ENCODE measurements at regions not wholly inside any gene's neighbourhood (a gene's known extent, or its start where the extent isn't known, plus 50 kb on each side); places are given as distances from the start of the nearest gene placed in this dataset.

- peak overlapping the region in 2 of 4 donors; percentile 10 to 65 for H3K27ac ChIP-seq
- intact Hi-C loops (cut with DNase I): no loop called here
- no peaks in the 10 kb centered on the region for H3K9me3 ChIP-seq
- H3K4me3 ChIP-seq: no peak overlapping the region
- TF ChIP-seq, protein P1, sequence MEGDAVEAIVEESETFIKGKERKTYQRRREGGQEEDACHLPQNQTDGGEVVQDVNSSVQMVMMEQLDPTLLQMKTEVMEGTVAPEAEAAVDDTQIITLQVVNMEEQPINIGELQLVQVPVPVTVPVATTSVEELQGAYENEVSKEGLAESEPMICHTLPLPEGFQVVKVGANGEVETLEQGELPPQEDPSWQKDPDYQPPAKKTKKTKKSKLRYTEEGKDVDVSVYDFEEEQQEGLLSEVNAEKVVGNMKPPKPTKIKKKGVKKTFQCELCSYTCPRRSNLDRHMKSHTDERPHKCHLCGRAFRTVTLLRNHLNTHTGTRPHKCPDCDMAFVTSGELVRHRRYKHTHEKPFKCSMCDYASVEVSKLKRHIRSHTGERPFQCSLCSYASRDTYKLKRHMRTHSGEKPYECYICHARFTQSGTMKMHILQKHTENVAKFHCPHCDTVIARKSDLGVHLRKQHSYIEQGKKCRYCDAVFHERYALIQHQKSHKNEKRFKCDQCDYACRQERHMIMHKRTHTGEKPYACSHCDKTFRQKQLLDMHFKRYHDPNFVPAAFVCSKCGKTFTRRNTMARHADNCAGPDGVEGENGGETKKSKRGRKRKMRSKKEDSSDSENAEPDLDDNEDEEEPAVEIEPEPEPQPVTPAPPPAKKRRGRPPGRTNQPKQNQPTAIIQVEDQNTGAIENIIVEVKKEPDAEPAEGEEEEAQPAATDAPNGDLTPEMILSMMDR (IDR thresholded peaks at IDR 0.05): no peak
- no peak for TF ChIP-seq EP300 (IDR thresholded peaks at IDR 0.05)
- TF ChIP-seq POLR2A (IDR thresholded peaks at IDR 0.05): no peak
- no peak for TF ChIP-seq POLR2AphosphoS5 (IDR thresholded peaks at IDR 0.05)
- no peaks in the 10 kb centered on the region for H3K36me3 ChIP-seq
- no peaks in the 10 kb centered on the region for H3K27me3 ChIP-seq
- no peak for DNase-seq
- 90 to 91% methylated on average over 1 of the region's 1 CpG for WGBS, 2 donors
- H3K4me1 ChIP-seq: peaks cover 0 to 40% (median 28%) of the 10 kb centered on the region in 4 donors
Measured at GRCh38 chr3:30474371-30474770, 132.0 kb upstream of the TGFBR2 start.

DNA sequence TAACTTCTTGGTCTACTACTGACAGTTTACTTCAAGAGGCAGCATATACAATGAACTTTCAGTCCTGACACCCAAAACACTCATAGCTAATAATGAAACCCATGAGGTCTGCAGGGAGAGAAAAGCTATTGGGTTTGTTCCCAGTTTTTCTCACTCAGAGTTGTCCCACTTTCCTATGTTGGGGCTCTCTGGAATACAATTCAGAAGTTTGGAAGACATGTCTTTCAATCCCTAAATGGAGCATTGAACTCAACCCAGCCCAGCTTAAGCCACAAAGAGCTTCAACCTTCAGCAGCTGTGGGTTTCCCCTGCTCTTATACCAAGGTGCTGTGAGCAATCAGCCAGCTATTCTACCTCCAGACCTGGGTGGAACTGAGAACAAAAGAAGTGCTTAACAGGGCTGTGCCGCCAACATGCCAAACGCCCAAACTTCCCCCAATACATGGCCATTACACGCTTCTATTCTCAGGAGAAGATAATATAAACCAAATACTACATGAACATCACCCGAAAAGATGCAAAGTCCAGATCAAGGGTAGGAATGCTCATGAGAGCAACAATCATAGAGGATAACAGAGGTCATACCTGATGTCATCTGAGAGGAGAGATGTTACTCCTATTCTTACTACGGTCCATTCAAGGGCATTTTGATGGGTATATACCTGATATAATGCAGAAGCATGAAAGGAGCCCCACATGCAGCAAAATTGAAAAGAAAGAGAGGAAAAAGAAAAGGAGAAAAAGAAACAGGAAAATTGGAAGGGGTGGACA lies 131.2 kb upstream of the TGFBR2 start:
- Histone ChIP-seq H3K4me3 (no peak overlapping the region), H3K36me3 (no peaks in the 10 kb centered on the region), H3K27me3 (no peaks in the 10 kb centered on the region), H3K9me3 (no peaks in the 10 kb centered on the region), H3K27ac (peak overlapping the region in 1 of 4 donors; percentile 65), H3K4me1 (peaks cover 0 to 49% (median 37%) of the 10 kb centered on the region in 4 donors)
- intact Hi-C loops (cut with DNase I): no loop called here
- no peak for DNase-seq
- 77 to 95% methylated on average over 5 of the region's 5 CpGs for WGBS, 2 donors
- TF ChIP-seq, protein P1 (IDR thresholded peaks at IDR 0.05): no peak
- no peak for TF ChIP-seq POLR2A (IDR thresholded peaks at IDR 0.05)

DNA sequence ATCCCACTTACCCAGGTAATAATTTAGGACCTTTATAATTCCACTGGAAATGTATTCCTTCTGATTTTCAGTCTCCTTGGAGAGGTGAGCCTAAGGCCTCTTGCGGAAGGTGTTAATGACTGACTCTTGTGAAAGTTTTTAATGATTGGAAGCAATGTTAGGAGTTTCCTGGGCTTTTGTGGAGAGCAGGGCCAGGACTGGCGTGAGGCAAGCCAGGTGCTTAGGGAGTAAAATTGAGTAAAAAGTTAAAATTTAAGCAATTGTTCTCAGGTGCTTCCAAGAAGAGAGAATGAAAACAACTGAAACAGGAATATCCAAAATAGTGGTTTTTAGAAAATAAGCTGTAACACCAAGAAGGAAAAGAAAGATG lies 130.6 kb upstream of the TGFBR2 start:
- 95% methylated on average over 2 of the region's 2 CpGs for WGBS, 2 donors
- no peak for DNase-seq
- no peak overlapping the region for H3K4me3 ChIP-seq
- peaks cover 0 to 47% (median 38%) of the 10 kb centered on the region in 4 donors for H3K4me1 ChIP-seq
- no peaks in the 10 kb centered on the region for H3K9me3 ChIP-seq
- H3K36me3 ChIP-seq: no peaks in the 10 kb centered on the region
- no peaks in the 10 kb centered on the region for H3K27me3 ChIP-seq
- TF ChIP-seq, protein P1 (IDR thresholded peaks at IDR 0.05): no peak
- TF ChIP-seq EP300 (IDR thresholded peaks at IDR 0.05): no peak
- no peak for TF ChIP-seq POLR2A (IDR thresholded peaks at IDR 0.05)
- no peak for TF ChIP-seq POLR2AphosphoS5 (IDR thresholded peaks at IDR 0.05)
- H3K27ac ChIP-seq: no peak overlapping the region
- intact Hi-C loops (cut with DNase I): no loop called here

DNA sequence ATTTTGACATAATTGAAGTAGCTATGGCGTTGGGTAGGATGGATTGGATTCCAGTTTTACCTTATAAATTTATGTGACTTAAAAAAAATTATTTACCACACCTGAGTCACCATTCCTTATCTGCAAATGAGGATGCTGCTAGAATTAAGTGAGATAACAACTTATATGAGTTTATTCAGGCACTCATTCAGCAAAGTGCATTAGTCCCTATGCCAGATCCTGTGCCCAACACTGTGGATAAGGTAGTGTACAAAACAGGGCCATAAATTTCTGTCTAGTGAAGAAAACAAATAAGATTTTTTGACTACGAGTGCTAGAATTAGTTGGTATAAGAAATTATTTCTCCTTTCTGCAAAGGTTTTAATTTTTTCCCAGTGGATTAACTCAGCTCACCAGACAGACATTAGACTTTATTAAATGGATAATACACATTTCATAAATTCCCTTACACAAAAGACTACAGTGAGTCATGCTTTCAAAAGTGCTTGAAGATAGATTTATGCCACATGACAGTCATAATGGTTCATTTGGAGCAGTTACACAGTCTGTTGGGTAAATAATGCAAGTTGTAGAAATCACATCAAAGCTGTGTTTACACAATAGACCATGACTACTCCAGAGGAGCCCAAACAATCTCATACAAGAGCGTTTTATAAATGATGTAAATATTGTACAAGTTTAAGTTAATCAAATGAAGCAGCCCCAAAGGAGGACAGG lies 129.9 kb upstream of the TGFBR2 start:
- Histone ChIP-seq H3K4me1 (peaks cover 0 to 40% (median 31%) of the 10 kb centered on the region in 4 donors), H3K27ac (no peak overlapping the region), H3K9me3 (no peaks in the 10 kb centered on the region), H3K27me3 (no peaks in the 10 kb centered on the region), H3K36me3 (no peaks in the 10 kb centered on the region), H3K4me3 (no peak overlapping the region)
- intact Hi-C loops (cut with DNase I): no loop called here
- no peak for DNase-seq
- WGBS, 2 donors: 29 to 62% methylated on average over 3 of the region's 3 CpGs
- TF ChIP-seq POLR2AphosphoS5 (IDR thresholded peaks at IDR 0.05) (no peak), EP300 (IDR thresholded peaks at IDR 0.05) (no peak), POLR2A (IDR thresholded peaks at IDR 0.05) (no peak)
- TF ChIP-seq, protein P1 (IDR thresholded peaks at IDR 0.05): no peak

Measured in sigmoid colon (tissue), 6 donors.